HuH-7.5 (cell line): ENCODE measurements at regions not wholly inside any gene's neighbourhood (a gene's known extent, or its start where the extent isn't known, plus 50 kb on each side); places are given as distances from the start of the nearest gene placed in this dataset.
"Not testable (repeated sequence)": the region's sequence is repeated elsewhere in the genome, so short reads cannot be mapped to it uniquely, and the experiment has no call there.

Experiments used
- DNase-seq: peaks from one replicate; pipeline ENCODE4 v3.0.0; 2011; ENCODE audit warnings: low spot score

DNA sequence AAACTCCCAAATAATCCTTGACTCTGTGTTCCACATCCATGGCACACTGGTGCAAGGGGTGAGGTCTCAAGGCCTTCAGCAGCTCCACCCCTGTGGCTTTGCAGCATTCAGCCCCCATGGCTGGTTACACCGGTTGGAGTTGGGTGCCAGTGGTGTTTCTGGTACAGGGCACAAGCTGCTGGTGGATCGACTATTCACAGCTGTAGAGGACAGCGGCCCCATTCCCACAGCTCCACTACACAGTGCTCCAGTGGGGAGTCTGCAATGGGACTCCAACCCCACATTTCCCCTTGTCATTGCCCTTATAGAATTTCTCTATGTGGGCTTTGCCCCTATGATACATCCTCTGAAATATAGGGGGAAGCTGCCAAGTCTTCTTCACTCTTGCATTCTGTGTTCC lies 64.3 kb upstream of the SGO1 start:
- DNase-seq = no peak

DNA sequence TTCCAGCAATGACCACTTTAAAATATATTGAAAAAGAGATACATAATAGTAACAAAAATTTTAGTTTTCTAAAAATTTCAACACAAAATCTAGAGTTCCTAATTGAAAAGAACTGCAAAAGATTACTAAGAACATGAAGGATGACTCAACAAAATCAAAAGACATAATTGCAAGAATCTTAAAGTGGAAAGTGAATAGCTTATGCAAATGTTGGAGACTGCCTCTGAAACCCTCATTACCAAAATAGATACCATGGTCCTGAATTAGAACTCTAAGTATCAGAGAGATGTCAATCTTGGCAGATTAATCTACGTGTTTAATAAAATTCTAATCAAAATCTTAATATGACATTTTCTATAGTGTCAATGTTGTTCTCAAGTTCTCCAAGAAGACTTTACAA lies 60.7 kb upstream of the SGO1 start:
- no peak for DNase-seq

DNA sequence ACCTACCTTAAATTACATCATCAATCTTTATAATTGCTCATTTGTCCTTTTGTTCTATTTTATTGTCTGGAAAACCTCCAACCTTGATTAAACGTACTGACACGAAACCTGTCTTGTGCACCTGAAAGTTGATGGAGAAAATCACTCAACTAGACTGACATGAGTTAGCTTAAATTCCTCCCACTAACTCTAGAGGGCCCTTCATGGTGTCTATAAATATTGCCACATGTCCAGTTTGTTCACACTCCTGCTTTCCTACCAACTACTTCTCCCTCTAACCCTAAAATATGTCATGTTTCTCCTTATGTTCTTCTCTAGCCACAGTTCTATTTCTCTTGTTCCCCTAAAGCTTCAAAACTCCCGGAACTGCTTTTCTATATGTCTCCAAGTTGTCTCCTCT lies 59.8 kb upstream of the SGO1 start:
- DNase-seq = no peak

DNA sequence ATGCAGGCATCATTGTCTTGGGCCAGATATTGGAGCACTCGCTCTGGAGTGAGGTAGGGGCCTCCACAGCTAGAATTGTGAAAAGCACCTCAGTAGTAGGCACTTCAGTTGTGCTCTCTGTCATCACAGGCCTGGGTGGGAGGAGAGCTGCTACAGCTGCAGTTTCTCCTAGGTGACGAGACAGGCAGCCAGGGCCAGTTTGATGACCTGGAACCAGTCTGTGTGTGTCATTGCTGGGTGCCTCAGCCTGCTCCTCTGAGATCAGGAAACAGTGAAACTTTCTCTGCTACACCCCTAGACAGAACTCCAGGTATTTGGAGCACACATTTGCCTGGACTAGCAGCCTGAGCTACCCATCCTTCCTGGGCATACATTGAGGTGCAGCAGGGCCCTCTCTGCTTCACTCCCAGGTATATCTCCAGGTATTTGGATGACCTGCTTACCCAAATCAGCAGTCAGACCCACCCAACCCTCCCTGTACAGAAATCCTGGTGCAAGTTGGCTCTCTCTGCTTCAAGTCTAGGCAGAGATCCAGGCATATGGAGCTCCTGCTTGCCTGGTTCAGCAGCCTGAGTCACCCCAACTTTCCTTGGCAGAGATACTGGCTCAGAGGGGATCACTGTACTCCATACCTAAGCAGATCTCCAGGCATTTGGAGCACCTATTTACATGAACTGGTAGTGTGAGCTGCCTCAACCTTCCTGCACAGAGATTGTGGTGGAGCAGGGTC lies 54.3 kb upstream of the SGO1 start:
- no peak for DNase-seq

DNA sequence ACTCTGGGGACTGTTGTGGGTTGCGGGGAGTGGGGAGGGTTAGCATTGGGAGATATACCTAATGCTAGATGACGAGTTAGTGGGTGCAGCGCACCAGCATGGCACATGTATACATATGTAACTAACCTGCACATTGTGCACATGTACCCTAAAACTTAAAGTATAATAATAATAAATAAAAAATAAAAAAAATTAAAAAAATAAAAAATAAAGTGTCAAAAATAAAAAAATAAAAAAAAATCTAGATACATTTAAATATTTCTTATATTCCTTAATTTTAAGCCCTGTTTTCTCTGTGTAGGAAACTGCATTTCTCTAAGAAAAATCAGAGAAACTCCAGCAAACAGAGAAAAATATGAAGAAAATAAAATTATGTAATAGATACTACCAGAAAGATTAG lies 52.2 kb upstream of the SGO1 start:
- DNase-seq = not testable (repeated sequence)

DNA sequence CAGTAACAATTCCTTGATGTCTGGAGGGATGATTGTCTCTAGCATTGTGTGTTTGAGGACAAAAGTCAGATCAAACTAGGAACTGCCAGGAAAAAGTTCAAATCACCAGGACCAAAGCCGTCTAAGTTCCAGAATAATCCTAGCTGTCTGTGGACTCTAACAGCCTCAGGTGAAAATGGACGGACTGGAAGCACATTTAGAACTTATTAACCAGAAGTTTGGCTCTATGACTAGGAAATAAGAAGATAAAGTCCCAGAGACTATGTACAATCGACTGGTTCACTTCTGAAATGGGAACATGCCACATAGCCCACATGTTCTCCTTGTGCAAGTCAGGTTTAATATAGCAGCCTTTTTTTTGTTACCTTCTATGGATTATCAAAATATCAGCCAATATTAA lies 50.6 kb upstream of the SGO1 start:
- no peak for DNase-seq
